ENCODE measurements at regions not wholly inside any gene's neighbourhood (a gene's known extent, or its start where the extent isn't known, plus 50 kb on each side); places are given as distances from the start of the nearest gene placed in this dataset.

GRCh38 chr7:68537774-68538071, 1060.6 kb upstream of the AUTS2 start:
- Mint-ChIP-seq H3K9me3 (peaks cover 94% of the 10 kb centered on the region), H3K27ac (no peak overlapping the region), H3K4me3 (no peak overlapping the region), H3K27me3 (ENCODE audit: insufficient read depth, low read depth, poor library complexity) (peaks cover 3% of the 10 kb centered on the region), H3K36me3 (ENCODE audit: low read depth) (peaks cover 39% of the 10 kb centered on the region), H3K4me1 (no peaks in the 10 kb centered on the region)
- H3K79me2 ChIP-seq (replicated peaks; ENCODE audit: insufficient read depth) = no peaks in the 10 kb centered on the region
- no peak overlapping the region for H3K4me3 ChIP-seq
- no peak overlapping the region for H3K4me2 ChIP-seq
- no peaks in the 10 kb centered on the region for H3K27me3 ChIP-seq (ENCODE audit: insufficient read depth)
- TF ChIP-seq POLR2AphosphoS5 (IDR thresholded peaks at IDR 0.05; ENCODE audit: low read depth) (no peak), ZNF114 (CRISPR knock-in tag; IDR thresholded peaks at IDR 0.05) (no peak), CREB1 (CRISPR knock-in tag; IDR thresholded peaks at IDR 0.05; ENCODE audit: low read depth) (no peak)
- H3K36me3 ChIP-seq (ENCODE audit: insufficient read depth) = 0 out of 2 replicates have a peak, but pooled peaks cover 18% of the 10 kb centered on the region
- DNase-seq (ENCODE audit: low spot score) = no peak
- H2AFZ ChIP-seq = no peak overlapping the region
- no peaks in the 10 kb centered on the region for H3K4me1 ChIP-seq (ENCODE audit: insufficient read depth)
- H3K27ac ChIP-seq (ENCODE audit: low read depth) = no peak overlapping the region
- no peaks in the 10 kb centered on the region for H3F3A ChIP-seq (replicated peaks; ENCODE audit: low read depth)
- no peaks in the 10 kb centered on the region for H3K9me2 ChIP-seq (ENCODE audit: insufficient read depth)
- H4K20me1 ChIP-seq (replicated peaks; ENCODE audit: insufficient read depth) = no peaks in the 10 kb centered on the region
- no peak for ATAC-seq

- Mint-ChIP-seq H3K4me1 (no peaks in the 10 kb centered on the region), H3K9me3 (peaks cover 97% of the 10 kb centered on the region), H3K27ac (no peak overlapping the region), H3K36me3 (ENCODE audit: low read depth) (peaks cover 42% of the 10 kb centered on the region), H3K27me3 (ENCODE audit: insufficient read depth, low read depth, poor library complexity) (peaks cover 5% of the 10 kb centered on the region), H3K4me3 (no peak overlapping the region)
- TF ChIP-seq NANOG (IDR thresholded peaks at IDR 0.05; ENCODE audit: borderline replicate concordance) = no peak
- no peak for TF ChIP-seq ZNF462 (CRISPR knock-in tag; IDR thresholded peaks at IDR 0.05)
- no peak for TF ChIP-seq JUNB (IDR thresholded peaks at IDR 0.05; ENCODE audit: unreplicated experiment)
- Histone ChIP-seq H3K9me2 (ENCODE audit: insufficient read depth) (no peaks in the 10 kb centered on the region), H4K20me1 (replicated peaks; ENCODE audit: insufficient read depth) (no peaks in the 10 kb centered on the region), H3F3A (replicated peaks; ENCODE audit: low read depth) (no peaks in the 10 kb centered on the region), H2AFZ (no peak overlapping the region), H3K4me1 (ENCODE audit: insufficient read depth) (no peaks in the 10 kb centered on the region), H3K79me2 (replicated peaks; ENCODE audit: insufficient read depth) (no peaks in the 10 kb centered on the region), H3K4me2 (no peak overlapping the region), H3K27me3 (ENCODE audit: insufficient read depth) (no peaks in the 10 kb centered on the region), H3K4me3 (no peak overlapping the region), H3K27ac (ENCODE audit: low read depth) (no peak overlapping the region), H3K36me3 (ENCODE audit: insufficient read depth) (peaks cover 18% of the 10 kb centered on the region; the same call in 1 of the 2 replicates)
- ATAC-seq = no peak
- no peak for DNase-seq (ENCODE audit: low spot score)
These were observed 1055.4 kb upstream of the AUTS2 start for GRCh38 chr7:68542831-68543230.
